ENCODE measurements at regions not wholly inside any gene's neighbourhood (a gene's known extent, or its start where the extent isn't known, plus 50 kb on each side); places are given as distances from the start of the nearest gene placed in this dataset.

DNA sequence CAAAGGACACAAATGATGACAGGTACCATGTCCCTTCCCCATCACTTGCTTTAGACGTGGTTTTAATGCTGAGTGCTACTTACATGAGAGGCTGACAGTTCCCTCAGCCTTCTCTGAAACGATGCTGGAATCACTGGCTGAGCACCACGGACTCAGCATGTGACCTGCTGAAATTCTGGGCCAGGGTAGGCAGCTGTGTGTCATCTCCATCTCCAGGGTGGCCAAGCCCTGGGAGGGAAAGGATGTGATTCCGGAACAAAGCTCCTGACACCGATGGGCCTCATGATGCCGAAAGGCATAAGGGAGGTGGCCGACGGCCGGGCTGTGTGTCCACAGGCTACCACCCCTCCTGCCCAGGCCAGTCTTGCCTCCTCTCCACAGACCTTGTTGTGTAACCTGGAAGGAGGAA lies 184.3 kb upstream of the CST7 start:
- ATAC-seq, result no peak
- CTCF ChIA-PET, result no interaction called here

GRCh38 chr20:24765316-24766142 lies 183.5 kb upstream of the CST7 start:
- Histone ChIP-seq H3K36me3 (ENCODE audit: control insufficient read depth, insufficient read depth, low read length) (no peaks in the 10 kb centered on the region), H3K9me3 (ENCODE audit: control insufficient read depth, insufficient read depth, low read depth, low read length) (no peaks in the 10 kb centered on the region), H3K27me3 (ENCODE audit: control insufficient read depth, insufficient read depth, low read length) (no peaks in the 10 kb centered on the region; the same call in 1 of the 2 replicates), H3K27ac (ENCODE audit: low read length) (no peak overlapping the region), H3K4me1 (ENCODE audit: control insufficient read depth, insufficient read depth, low read length) (no peaks in the 10 kb centered on the region), H3K4me3 (ENCODE audit: low read depth in 2 of 2, low read length in 2 of 2) (no peak overlapping the region)
- POLR2A ChIA-PET, result no interaction called here
- ATAC-seq (no peak), DNase-seq (ENCODE audit: low read depth, low spot score) (no peak)
- in situ Hi-C loops (cut with HindIII; ENCODE audit: low pct_unique_long_range_greater_than_20kb, low sequenced_read_pairs) (no loop called here), intact Hi-C loops (cut with micrococcal nuclease; ENCODE audit: unreplicated experiment) (no loop called here)
- TF ChIP-seq, protein P1, sequence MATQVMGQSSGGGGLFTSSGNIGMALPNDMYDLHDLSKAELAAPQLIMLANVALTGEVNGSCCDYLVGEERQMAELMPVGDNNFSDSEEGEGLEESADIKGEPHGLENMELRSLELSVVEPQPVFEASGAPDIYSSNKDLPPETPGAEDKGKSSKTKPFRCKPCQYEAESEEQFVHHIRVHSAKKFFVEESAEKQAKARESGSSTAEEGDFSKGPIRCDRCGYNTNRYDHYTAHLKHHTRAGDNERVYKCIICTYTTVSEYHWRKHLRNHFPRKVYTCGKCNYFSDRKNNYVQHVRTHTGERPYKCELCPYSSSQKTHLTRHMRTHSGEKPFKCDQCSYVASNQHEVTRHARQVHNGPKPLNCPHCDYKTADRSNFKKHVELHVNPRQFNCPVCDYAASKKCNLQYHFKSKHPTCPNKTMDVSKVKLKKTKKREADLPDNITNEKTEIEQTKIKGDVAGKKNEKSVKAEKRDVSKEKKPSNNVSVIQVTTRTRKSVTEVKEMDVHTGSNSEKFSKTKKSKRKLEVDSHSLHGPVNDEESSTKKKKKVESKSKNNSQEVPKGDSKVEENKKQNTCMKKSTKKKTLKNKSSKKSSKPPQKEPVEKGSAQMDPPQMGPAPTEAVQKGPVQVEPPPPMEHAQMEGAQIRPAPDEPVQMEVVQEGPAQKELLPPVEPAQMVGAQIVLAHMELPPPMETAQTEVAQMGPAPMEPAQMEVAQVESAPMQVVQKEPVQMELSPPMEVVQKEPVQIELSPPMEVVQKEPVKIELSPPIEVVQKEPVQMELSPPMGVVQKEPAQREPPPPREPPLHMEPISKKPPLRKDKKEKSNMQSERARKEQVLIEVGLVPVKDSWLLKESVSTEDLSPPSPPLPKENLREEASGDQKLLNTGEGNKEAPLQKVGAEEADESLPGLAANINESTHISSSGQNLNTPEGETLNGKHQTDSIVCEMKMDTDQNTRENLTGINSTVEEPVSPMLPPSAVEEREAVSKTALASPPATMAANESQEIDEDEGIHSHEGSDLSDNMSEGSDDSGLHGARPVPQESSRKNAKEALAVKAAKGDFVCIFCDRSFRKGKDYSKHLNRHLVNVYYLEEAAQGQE (IDR thresholded peaks at IDR 0.05; ENCODE audit: insufficient read depth in 1 of 2, low read depth in 2 of 2, low read length in 1 of 2), result no peak
- TF ChIP-seq, protein P2, sequence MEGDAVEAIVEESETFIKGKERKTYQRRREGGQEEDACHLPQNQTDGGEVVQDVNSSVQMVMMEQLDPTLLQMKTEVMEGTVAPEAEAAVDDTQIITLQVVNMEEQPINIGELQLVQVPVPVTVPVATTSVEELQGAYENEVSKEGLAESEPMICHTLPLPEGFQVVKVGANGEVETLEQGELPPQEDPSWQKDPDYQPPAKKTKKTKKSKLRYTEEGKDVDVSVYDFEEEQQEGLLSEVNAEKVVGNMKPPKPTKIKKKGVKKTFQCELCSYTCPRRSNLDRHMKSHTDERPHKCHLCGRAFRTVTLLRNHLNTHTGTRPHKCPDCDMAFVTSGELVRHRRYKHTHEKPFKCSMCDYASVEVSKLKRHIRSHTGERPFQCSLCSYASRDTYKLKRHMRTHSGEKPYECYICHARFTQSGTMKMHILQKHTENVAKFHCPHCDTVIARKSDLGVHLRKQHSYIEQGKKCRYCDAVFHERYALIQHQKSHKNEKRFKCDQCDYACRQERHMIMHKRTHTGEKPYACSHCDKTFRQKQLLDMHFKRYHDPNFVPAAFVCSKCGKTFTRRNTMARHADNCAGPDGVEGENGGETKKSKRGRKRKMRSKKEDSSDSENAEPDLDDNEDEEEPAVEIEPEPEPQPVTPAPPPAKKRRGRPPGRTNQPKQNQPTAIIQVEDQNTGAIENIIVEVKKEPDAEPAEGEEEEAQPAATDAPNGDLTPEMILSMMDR (IDR thresholded peaks at IDR 0.05), result no peak
- TF ChIP-seq SIN3A (IDR thresholded peaks at IDR 0.05; ENCODE audit: borderline replicate concordance, insufficient read depth, low read depth, low read length) (no peak), TCF7L2 (IDR thresholded peaks at IDR 0.05; ENCODE audit: low read depth, low read length) (no peak)
- CTCF ChIA-PET, result no interaction called here
- BruUV-seq (replicated peaks), result no TSS peak

More for the DNA sequence above, 184.3 kb upstream of the CST7 start:
- DNase-seq (ENCODE audit: low read depth, low spot score), result no peak
- Histone ChIP-seq H3K36me3 (ENCODE audit: control insufficient read depth, insufficient read depth, low read length) (no peaks in the 10 kb centered on the region), H3K4me1 (ENCODE audit: control insufficient read depth, insufficient read depth, low read length) (no peaks in the 10 kb centered on the region), H3K27me3 (ENCODE audit: control insufficient read depth, insufficient read depth, low read length) (no peaks in the 10 kb centered on the region; the same call in 1 of the 2 replicates), H3K27ac (ENCODE audit: low read length) (no peak overlapping the region), H3K9me3 (ENCODE audit: control insufficient read depth, insufficient read depth, low read depth, low read length) (no peaks in the 10 kb centered on the region), H3K4me3 (ENCODE audit: low read depth in 2 of 2, low read length in 2 of 2) (no peak overlapping the region)
- BruUV-seq (replicated peaks), result no TSS peak
- in situ Hi-C loops (cut with HindIII; ENCODE audit: low pct_unique_long_range_greater_than_20kb, low sequenced_read_pairs), result no loop called here
- POLR2A ChIA-PET, result no interaction called here
- intact Hi-C loops (cut with micrococcal nuclease; ENCODE audit: unreplicated experiment), result no loop called here
- TF ChIP-seq, protein P2 (IDR thresholded peaks at IDR 0.05), result no peak
- TF ChIP-seq POLR2AphosphoS5 (IDR thresholded peaks at IDR 0.05; ENCODE audit: low read depth, low read length), result no peak
- TF ChIP-seq SIN3A (IDR thresholded peaks at IDR 0.05; ENCODE audit: borderline replicate concordance, insufficient read depth, low read depth, low read length), result no peak
- TF ChIP-seq, protein P1 (IDR thresholded peaks at IDR 0.05; ENCODE audit: insufficient read depth in 1 of 2, low read depth in 2 of 2, low read length in 1 of 2), result no peak
- no peak for TF ChIP-seq TCF7L2 (IDR thresholded peaks at IDR 0.05; ENCODE audit: low read depth, low read length)
